ENCODE measurements at regions not wholly inside any gene's neighbourhood (a gene's known extent, or its start where the extent isn't known, plus 50 kb on each side); places are given as distances from the start of the nearest gene placed in this dataset.

DNA sequence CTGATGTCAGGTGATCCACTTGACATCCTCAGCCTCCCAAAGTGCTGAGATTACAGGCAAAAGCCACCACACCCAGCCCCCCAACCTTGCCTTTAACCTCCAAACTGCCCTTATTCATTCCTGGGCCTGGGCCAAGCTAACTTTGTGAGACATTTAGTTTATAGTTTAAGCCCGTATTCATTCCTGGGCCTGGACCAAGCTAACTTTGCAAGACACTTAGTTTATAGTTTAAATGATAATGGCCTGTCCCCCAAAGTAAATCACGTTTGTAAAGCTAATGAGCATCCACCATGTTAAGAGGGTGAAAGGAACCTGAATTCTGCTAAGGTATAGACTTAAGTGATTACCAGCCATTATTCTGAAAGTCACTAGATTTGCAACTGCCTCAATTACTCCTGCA, 68.7 kb downstream of the NEURL3 start:
- Histone ChIP-seq H3K27me3 (ENCODE audit: control insufficient read depth in 1 of 2, insufficient read depth in 2 of 2, low read length in 2 of 2) (no peaks in the 10 kb centered on the region), H3K27ac (ENCODE audit: low read depth in 1 of 2, low read length in 2 of 2) (no peak overlapping the region), H3K9me3 (ENCODE audit: control insufficient read depth in 1 of 2, insufficient read depth in 1 of 2, low read length in 2 of 2) (peaks cover 0 to 8% of the 10 kb centered on the region in 2 experiments), H3K36me3 (ENCODE audit: insufficient read depth, low read length) (no peaks in the 10 kb centered on the region), H3K4me3 (ENCODE audit: low read length) (no peak overlapping the region), H3K4me1 (ENCODE audit: insufficient read depth, low read length) (no peaks in the 10 kb centered on the region)
- CTCF ChIA-PET: no interaction called here
- POLR2A ChIA-PET: no interaction called here
- Mint-ChIP-seq H3K27ac (no peak overlapping the region), H3K36me3 (ENCODE audit: low read depth) (no peaks in the 10 kb centered on the region), H3K4me3 (no peak overlapping the region), H3K9me3 (peaks cover 4% of the 10 kb centered on the region), H3K27me3 (peaks cover 14% of the 10 kb centered on the region), H3K4me1 (ENCODE audit: low read depth) (no peaks in the 10 kb centered on the region)
- DNase-seq (no peak), ATAC-seq (ENCODE audit: poor library complexity) (no peak)
- intact Hi-C loops (cut with DNase I, micrococcal nuclease): no loop called here
- TF ChIP-seq, protein P1, sequence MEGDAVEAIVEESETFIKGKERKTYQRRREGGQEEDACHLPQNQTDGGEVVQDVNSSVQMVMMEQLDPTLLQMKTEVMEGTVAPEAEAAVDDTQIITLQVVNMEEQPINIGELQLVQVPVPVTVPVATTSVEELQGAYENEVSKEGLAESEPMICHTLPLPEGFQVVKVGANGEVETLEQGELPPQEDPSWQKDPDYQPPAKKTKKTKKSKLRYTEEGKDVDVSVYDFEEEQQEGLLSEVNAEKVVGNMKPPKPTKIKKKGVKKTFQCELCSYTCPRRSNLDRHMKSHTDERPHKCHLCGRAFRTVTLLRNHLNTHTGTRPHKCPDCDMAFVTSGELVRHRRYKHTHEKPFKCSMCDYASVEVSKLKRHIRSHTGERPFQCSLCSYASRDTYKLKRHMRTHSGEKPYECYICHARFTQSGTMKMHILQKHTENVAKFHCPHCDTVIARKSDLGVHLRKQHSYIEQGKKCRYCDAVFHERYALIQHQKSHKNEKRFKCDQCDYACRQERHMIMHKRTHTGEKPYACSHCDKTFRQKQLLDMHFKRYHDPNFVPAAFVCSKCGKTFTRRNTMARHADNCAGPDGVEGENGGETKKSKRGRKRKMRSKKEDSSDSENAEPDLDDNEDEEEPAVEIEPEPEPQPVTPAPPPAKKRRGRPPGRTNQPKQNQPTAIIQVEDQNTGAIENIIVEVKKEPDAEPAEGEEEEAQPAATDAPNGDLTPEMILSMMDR (IDR thresholded peaks at IDR 0.05): no peak

DNA sequence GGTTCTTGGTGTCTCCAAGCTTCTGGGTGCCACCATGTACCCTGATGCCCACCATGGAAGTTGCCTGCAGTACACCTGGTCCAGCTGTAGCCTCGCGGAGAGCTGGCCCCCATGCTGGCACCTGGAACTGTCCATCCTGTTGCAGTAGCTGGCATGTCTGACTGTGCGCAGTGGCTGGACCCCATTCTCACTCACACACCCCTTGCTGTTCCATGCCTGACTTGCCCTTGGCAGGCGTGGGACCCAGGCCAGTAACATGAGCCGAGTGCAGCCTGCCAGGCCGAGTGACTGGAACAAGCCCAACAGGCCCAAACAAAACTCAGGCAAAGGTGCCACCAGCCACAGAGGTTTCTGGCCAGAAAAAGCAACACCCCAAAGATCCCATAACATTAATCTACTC, 73.8 kb downstream of the NEURL3 start:
- Mint-ChIP-seq H3K27me3 (peaks cover 14% of the 10 kb centered on the region), H3K27ac (no peak overlapping the region), H3K4me1 (ENCODE audit: low read depth) (no peaks in the 10 kb centered on the region), H3K36me3 (ENCODE audit: low read depth) (no peaks in the 10 kb centered on the region), H3K9me3 (no peaks in the 10 kb centered on the region), H3K4me3 (no peak overlapping the region)
- intact Hi-C loops (cut with DNase I, micrococcal nuclease): no loop called here
- Histone ChIP-seq H3K9me3 (ENCODE audit: control insufficient read depth in 1 of 2, insufficient read depth in 1 of 2, low read length in 2 of 2) (peaks cover 9 to 17% of the 10 kb centered on the region in 2 experiments), H3K27ac (ENCODE audit: low read depth in 1 of 2, low read length in 2 of 2) (no peak overlapping the region), H3K27me3 (ENCODE audit: control insufficient read depth in 1 of 2, insufficient read depth in 2 of 2, low read length in 2 of 2) (peaks cover 4 to 7% of the 10 kb centered on the region in 2 experiments), H3K4me1 (ENCODE audit: insufficient read depth, low read length) (no peaks in the 10 kb centered on the region), H3K36me3 (ENCODE audit: insufficient read depth, low read length) (no peaks in the 10 kb centered on the region), H3K4me3 (ENCODE audit: low read length) (no peak overlapping the region)
- no peak for ATAC-seq (ENCODE audit: poor library complexity)
- ChIA-PET POLR2A (no interaction called here), CTCF (no interaction called here)
- TF ChIP-seq, protein P1 (IDR thresholded peaks at IDR 0.05): no peak
- no peak for DNase-seq

DNA sequence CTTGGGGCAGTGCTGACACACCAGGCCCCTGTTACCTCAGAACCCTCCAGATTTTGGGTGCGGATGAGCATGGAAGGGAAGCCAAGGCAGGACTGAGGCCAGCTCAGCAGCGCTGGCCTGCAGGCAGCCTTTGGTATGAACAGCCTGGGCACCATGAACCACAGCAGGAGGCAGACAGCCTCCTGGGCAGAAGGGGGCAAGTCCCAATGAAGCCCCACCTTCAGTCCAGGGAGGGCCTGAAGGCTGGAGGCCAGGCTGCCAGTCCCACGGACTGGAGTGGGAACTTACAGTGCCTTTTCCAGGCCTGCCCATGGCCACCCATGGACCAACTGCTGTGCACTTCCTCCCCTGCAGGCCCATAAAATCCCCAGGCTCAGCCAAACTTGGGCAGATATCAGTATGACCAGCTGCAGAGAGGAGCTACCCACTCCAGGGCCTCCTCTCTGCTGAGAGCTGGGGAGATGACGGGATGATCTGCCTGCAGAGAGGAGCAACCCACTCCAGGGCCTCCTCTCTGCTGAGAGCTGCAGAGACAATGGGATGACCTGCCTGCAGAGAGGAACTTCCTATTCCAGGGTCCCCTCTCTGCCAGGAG, 74.7 kb downstream of the NEURL3 start:
- TF ChIP-seq, protein P1 (IDR thresholded peaks at IDR 0.05): no peak
- Histone ChIP-seq H3K36me3 (ENCODE audit: insufficient read depth, low read length) (no peaks in the 10 kb centered on the region), H3K4me1 (ENCODE audit: insufficient read depth, low read length) (no peaks in the 10 kb centered on the region), H3K9me3 (ENCODE audit: control insufficient read depth in 1 of 2, insufficient read depth in 1 of 2, low read length in 2 of 2) (peaks cover 9 to 17% of the 10 kb centered on the region in 2 experiments), H3K27me3 (ENCODE audit: control insufficient read depth in 1 of 2, insufficient read depth in 2 of 2, low read length in 2 of 2) (peaks cover 4 to 11% of the 10 kb centered on the region in 2 experiments), H3K27ac (ENCODE audit: low read depth in 1 of 2, low read length in 2 of 2) (no peak overlapping the region), H3K4me3 (ENCODE audit: low read length) (no peak overlapping the region)
- ChIA-PET CTCF (no interaction called here), POLR2A (no interaction called here)
- no peak overlapping the region for H3K27ac Mint-ChIP-seq
- no peak overlapping the region for H3K4me3 Mint-ChIP-seq
- intact Hi-C loops (cut with DNase I, micrococcal nuclease): no loop called here
- no peaks in the 10 kb centered on the region for H3K4me1 Mint-ChIP-seq (ENCODE audit: low read depth)
- H3K36me3 Mint-ChIP-seq (ENCODE audit: low read depth): no peaks in the 10 kb centered on the region
- peaks cover 17% of the 10 kb centered on the region for H3K27me3 Mint-ChIP-seq
- H3K9me3 Mint-ChIP-seq: no peaks in the 10 kb centered on the region
- no peak for DNase-seq
- no peak for ATAC-seq (ENCODE audit: poor library complexity)

Measured in CD4-positive, alpha-beta T cell (primary cell).